Kidney capillary endothelial cell (primary cell): ENCODE measurements at regions not wholly inside any gene's neighbourhood (a gene's known extent, or its start where the extent isn't known, plus 50 kb on each side); places are given as distances from the start of the nearest gene placed in this dataset.

Experiments
- DNase-seq: peaks from one replicate; pipeline ENCODE4 v3.0.0-alpha.2; 2018; ENCODE audit warnings: low spot score

DNA sequence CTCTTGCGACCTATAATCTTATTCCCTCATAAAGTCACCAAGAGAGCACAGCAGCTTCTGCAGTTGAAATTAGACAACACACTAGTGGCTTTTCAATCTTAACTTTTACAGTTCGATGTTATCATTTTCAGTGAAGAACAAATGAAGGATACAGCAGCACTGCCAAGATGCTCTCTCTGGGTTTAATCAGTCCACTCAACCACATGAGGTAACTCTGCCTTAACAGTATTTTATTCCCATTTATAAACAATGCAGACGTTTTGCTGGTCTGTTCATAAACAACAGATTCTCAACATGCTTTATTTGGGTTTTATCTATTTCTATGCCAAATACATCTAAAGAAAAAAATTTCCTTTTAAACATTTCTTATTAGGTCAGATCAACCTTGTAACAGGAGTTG is 646.0 kb upstream of the FAM241A start:
- DNase-seq: no peak

DNA sequence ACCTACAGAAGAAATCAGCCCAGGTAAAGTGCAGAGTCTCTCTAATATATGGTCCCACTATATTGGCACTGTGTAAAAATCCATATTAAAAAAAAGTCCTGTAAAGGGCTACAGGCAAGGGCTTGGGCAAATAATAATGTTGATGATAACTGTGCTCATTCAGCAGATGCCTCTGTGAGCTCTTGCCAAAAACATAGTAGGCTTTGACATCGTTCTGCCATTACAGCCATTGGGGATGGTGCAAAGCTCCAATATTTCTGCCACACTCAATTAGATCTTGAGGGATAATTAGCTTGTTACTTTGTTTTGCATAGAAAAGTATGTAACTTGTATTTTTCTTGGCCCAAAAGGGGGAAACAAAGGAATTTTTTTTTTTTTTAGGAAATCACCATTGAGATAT is 645.5 kb upstream of the FAM241A start:
- no peak for DNase-seq

DNA sequence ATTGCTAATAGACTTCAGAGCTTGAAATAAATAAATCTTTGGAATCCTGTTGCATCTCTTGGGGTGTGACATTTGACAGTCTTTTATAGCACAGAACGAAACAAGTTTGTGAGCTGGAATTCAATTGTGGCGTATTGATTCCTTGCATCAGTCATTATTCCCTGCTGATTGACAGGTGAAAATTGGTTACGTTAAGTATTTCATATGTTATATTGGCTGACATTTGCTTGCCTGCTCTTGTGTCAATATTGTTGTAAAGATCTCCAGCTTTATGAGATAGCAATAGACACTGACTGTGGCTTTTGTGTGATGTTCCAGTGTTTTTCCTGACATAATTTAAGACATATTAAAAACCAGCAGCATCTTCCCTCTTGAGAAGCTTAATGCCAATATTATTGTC is 644.4 kb upstream of the FAM241A start:
- DNase-seq: no peak

DNA sequence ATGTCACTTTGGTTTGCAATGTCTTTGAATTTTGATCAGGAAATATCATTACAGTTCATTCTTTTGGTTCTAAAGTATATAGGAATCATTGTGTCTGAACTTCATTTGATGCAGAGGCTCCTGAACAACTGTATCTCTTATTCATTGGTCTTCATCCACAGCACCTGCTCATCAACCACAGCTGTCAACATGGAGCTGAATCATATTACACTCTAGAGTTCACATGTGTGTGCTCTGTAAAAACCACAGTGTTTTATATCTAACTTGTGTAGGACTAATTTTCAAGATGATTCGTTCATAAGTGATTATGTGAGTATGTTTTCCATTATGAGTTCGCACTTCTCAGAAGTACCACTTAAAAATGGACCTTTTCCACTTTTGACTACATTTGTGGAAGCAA is 643.3 kb upstream of the FAM241A start:
- no peak for DNase-seq

- DNase-seq: no peak
Measured at GRCh38 chr4:111502626-111503025, 642.6 kb upstream of the FAM241A start.

DNA sequence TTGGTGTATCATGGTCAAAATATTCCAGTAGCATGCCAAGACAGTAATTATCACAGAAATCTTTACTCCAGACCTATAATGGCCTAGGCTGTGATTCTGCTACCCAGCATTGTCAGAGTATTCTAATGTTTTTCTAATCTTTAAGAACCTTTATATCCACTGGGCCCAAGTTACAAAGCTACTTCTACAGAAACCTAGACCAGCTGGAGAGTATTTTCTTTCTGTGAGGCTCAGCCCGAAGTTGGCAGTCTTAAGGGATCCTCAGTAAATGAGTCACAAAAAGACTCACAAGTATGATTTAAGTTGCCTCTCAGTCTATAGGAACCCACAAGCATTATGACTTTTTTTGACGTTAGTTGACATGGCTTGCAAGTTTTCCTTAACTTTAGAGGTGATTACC is 638.5 kb upstream of the FAM241A start:
- no peak for DNase-seq

DNA sequence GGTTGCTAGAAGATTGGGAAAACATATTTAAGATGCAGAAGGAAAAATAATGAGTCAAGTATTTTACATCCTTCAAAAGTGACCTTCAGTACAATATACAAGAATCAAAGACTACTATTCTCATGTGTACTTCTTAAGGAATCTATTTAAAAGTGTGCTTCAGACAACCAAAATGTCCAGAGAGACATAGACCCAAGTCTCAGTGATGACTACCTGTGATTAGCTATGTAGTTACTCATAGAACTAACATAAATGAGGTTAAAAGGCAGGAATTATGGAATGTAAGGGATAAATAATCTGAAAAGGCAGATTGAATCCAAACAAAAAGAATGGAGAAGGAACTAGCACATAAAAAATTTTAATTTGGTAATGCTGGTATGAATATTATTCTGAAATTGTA is 634.7 kb upstream of the FAM241A start:
- DNase-seq: no peak

DNA sequence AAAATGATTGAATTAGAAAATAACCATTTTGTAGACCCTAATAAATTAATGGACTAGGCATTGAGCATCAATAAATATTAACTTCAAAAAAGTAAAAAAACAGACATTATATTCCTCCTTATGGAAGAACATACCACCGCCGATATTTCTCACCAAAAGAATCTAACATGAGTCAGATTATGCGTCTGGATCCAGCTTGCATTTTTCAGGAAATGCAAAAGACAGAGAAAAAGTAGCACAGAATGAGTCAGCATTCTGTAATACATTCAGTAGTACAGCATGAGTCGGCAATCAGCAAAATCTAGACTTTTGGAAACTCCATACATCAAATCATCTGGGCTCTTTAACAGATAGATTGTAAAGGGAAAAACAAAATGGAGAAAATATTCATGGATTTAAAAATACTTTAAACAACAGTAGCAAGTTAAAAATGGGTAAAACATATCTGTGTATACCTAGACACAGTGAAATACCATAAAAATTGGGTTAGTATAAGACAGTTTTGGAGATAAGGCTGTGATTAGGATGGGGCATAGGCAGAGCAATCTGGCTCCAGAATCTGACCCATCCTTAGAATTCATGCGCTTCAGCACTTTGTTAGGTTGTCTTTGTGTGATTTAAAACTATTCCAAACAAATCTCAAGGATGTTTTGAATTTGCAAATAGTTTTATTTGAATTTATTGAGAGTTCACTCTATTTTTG is 633.0 kb upstream of the FAM241A start:
- DNase-seq: peak; percentile 38

- no peak for DNase-seq
Measured at GRCh38 chr4:111519683-111520082, 625.6 kb upstream of the FAM241A start.

DNA sequence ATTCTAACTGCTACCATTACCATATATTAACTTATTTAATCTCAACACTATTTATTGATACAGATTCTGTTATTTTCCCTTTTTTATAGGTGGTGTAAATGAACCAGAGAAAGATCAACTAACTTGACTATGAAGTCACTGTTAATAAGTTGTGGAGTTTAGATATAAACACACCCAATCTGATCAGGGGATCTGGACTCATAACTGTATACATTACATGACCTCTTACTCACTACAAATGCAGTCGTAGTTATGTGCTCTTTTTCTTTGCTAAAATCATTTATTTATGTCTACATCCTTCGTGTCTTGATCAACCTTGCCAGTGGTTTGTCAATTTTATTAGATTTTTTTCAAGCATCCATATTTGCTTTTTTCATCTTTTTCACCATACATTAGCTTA is 614.8 kb upstream of the FAM241A start:
- DNase-seq: no peak

GRCh38 chr4:111535792-111536191 is 609.5 kb upstream of the FAM241A start:
- DNase-seq: no peak

GRCh38 chr4:111537165-111537564 is 608.1 kb upstream of the FAM241A start:
- DNase-seq: no peak

DNA sequence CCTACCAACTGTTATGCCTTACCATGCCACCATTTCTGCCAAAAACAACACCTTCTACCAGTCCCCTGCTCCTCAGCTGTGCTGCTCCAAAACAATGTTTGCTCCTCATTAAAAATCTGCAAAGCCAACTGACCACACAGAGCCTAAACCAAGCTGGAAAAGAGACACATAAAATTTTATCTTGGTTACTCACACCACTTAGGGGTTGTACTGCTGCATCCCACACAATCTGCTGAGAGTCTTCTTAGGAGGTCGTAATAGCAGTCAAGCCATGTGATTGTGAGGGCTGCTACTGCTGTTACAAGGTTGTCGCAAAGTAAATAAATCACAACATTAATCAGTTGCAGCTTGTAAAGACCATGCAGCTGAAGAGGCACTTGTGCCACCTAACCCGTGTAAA is 607.4 kb upstream of the FAM241A start:
- DNase-seq: no peak

DNA sequence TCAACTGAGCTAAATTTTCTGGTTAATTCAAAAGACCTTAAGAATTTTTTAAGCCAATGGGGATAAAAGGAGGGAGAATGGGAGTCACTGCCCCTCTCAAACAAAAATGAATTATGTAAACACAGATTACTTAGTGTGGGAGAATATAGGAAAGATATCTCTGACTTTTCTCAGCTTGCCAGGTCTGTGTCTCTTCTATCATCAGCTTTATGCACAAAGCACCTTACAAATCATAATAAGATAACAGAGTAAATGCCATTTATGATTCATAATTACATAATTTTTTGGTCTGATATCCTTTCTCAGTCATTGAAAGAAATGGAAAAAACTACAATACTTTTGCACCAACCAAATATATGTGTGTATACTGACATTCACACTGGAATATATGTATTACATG is 604.6 kb upstream of the FAM241A start:
- DNase-seq: no peak

- DNase-seq: no peak
Measured at GRCh38 chr4:111542056-111542455, 603.2 kb upstream of the FAM241A start.

GRCh38 chr4:111546881-111547280 is 598.4 kb upstream of the FAM241A start:
- no peak for DNase-seq

GRCh38 chr4:111556141-111556781 is 589.0 kb upstream of the FAM241A start:
- DNase-seq: no peak

DNA sequence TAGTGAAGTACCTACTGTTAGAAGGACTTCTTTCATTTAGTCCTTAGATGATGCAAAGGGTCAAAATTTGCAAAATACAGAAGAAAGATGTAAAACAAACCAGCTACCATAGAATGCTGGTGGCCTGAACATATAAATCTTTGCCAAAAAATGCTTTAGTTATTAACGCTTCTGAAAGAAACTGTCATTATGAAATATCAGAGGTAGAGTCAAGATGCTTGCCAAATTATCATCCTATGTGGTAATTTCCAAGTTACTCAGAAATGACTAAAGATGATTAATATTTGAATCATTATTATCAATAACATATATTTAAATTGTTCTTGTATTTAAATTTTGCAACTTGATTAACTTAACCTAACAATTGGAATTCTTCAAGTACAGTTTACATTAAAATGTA is 588.4 kb upstream of the FAM241A start:
- DNase-seq: no peak

GRCh38 chr4:111562826-111563225 is 582.4 kb upstream of the FAM241A start:
- DNase-seq: no peak

DNA sequence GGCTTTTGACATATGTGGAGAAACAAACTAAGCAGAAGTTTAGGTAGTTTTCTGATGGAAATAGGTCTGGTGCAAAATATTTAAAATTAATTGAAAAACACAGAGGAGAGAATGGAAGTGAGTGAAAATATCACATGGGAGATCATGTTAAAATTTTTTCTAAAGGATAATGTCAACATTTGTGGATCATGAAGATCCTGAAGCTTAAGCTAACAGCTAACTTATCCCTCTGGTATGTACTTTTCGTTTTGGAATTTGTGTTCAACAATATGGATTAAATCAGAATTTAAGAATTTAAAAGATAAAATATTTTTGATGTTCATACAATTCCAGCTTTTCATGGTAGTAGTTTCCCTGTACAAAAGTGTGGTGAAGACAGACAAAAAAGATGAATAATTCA is 572.8 kb upstream of the FAM241A start:
- DNase-seq: no peak

DNA sequence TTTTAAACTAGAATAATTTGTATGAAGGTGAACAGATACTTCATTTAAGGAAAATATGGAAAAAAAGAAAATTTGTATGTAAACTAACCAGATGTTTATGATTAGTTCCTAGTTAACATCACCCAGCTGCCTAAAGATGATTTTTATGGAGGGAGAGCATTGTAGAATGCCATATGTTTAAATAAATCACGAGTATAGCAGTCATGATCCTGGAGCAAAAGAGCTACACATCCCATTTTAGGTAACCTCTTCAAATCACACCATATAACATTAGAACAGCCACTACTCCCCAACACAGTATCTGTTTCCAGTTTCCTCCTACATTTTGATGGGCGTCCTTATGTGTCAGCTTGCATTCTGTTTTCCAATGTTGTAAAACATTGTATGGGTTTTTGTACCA is 571.9 kb upstream of the FAM241A start:
- DNase-seq: no peak

- DNase-seq: no peak
Measured at GRCh38 chr4:111579767-111580166, 565.5 kb upstream of the FAM241A start.

DNA sequence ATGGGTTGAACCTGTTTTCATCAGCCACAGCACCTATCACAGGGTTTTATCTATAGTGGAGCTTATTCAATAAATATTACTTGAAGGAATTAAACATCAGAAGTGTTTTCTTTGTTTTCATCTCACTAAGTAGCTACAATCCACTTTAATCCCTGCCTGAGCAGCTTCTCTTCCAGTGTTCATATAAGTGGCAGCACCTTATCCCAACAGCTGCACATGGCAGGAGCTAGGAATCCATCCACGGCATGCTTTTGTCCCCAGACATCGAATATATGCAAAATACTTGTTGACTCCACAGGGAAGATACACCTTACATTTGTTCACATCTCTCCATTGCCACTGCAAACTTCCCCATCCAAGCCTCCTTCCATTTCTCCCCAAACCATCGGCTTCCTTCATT is 549.8 kb upstream of the FAM241A start:
- no peak for DNase-seq

GRCh38 chr4:111596491-111596890 is 548.8 kb upstream of the FAM241A start:
- DNase-seq: no peak
